ENCODE measurements at regions not wholly inside any gene's neighbourhood (a gene's known extent, or its start where the extent isn't known, plus 50 kb on each side); places are given as distances from the start of the nearest gene placed in this dataset.

GRCh38 chr4:177860171-177860570 is 417.9 kb upstream of the AGA start:
- H3K4me3 ChIP-seq, result no peak overlapping the region
- no peak overlapping the region for H3K9ac ChIP-seq (ENCODE audit: insufficient read length)
- H3K9me3 ChIP-seq (ENCODE audit: low read depth, low read length), result no peaks in the 10 kb centered on the region
- no peak overlapping the region for H3K27ac ChIP-seq
- no peak for DNase-seq (ENCODE audit: low read depth, low spot score)
- H3K36me3 ChIP-seq (ENCODE audit: insufficient read depth, low read length), result no peaks in the 10 kb centered on the region
- TF ChIP-seq POLR2AphosphoS5 (IDR thresholded peaks at IDR 0.05; ENCODE audit: borderline replicate concordance, low read depth, low read length) (no peak), EZH2 (IDR thresholded peaks at IDR 0.05) (no peak), FOXP2 (optimal IDR thresholded peaks at IDR 0.05; ENCODE audit: control extremely low read depth, extremely low read length, insufficient read depth) (no peak)

- no peak for TF ChIP-seq POLR2AphosphoS5 (IDR thresholded peaks at IDR 0.05; ENCODE audit: borderline replicate concordance, low read depth, low read length)
- no peak for TF ChIP-seq EZH2 (IDR thresholded peaks at IDR 0.05)
- no peak for TF ChIP-seq FOXP2 (optimal IDR thresholded peaks at IDR 0.05; ENCODE audit: control extremely low read depth, extremely low read length, insufficient read depth)
- Histone ChIP-seq H3K9ac (ENCODE audit: insufficient read length) (no peak overlapping the region), H3K9me3 (ENCODE audit: low read depth, low read length) (no peaks in the 10 kb centered on the region), H3K27ac (no peak overlapping the region), H3K36me3 (ENCODE audit: insufficient read depth, low read length) (no peaks in the 10 kb centered on the region), H3K4me3 (no peak overlapping the region)
- no peak for DNase-seq (ENCODE audit: low read depth, low spot score)
These were observed 419.4 kb upstream of the AGA start for GRCh38 chr4:177861551-177862094.

GRCh38 chr4:177862541-177863176 is 420.4 kb upstream of the AGA start:
- Histone ChIP-seq H3K36me3 (ENCODE audit: insufficient read depth, low read length) (no peaks in the 10 kb centered on the region), H3K9ac (ENCODE audit: insufficient read length) (no peak overlapping the region), H3K4me3 (no peak overlapping the region), H3K9me3 (ENCODE audit: low read depth, low read length) (no peaks in the 10 kb centered on the region), H3K27ac (no peak overlapping the region)
- DNase-seq (ENCODE audit: low read depth, low spot score), result no peak
- TF ChIP-seq POLR2AphosphoS5 (IDR thresholded peaks at IDR 0.05; ENCODE audit: borderline replicate concordance, low read depth, low read length), result no peak
- TF ChIP-seq EZH2 (IDR thresholded peaks at IDR 0.05), result no peak
- no peak for TF ChIP-seq FOXP2 (optimal IDR thresholded peaks at IDR 0.05; ENCODE audit: control extremely low read depth, extremely low read length, insufficient read depth)

GRCh38 chr4:177879851-177880250 is 437.6 kb upstream of the AGA start:
- no peak overlapping the region for H3K27ac ChIP-seq
- no peak for DNase-seq (ENCODE audit: low read depth, low spot score)
- H3K36me3 ChIP-seq (ENCODE audit: insufficient read depth, low read length), result no peaks in the 10 kb centered on the region
- no peak for TF ChIP-seq EZH2 (IDR thresholded peaks at IDR 0.05)
- TF ChIP-seq POLR2AphosphoS5 (IDR thresholded peaks at IDR 0.05; ENCODE audit: borderline replicate concordance, low read depth, low read length), result no peak
- TF ChIP-seq FOXP2 (optimal IDR thresholded peaks at IDR 0.05; ENCODE audit: control extremely low read depth, extremely low read length, insufficient read depth), result no peak
- no peak overlapping the region for H3K4me3 ChIP-seq
- no peaks in the 10 kb centered on the region for H3K9me3 ChIP-seq (ENCODE audit: low read depth, low read length)
- no peak overlapping the region for H3K9ac ChIP-seq (ENCODE audit: insufficient read length)

GRCh38 chr4:177895136-177895535 is 452.9 kb upstream of the AGA start:
- H3K9ac ChIP-seq (ENCODE audit: insufficient read length), result no peak overlapping the region
- H3K9me3 ChIP-seq (ENCODE audit: low read depth, low read length), result no peaks in the 10 kb centered on the region
- TF ChIP-seq POLR2AphosphoS5 (IDR thresholded peaks at IDR 0.05; ENCODE audit: borderline replicate concordance, low read depth, low read length) (no peak), FOXP2 (optimal IDR thresholded peaks at IDR 0.05; ENCODE audit: control extremely low read depth, extremely low read length, insufficient read depth) (no peak), EZH2 (IDR thresholded peaks at IDR 0.05) (no peak)
- H3K4me3 ChIP-seq, result no peak overlapping the region
- H3K27ac ChIP-seq, result no peak overlapping the region
- H3K36me3 ChIP-seq (ENCODE audit: insufficient read depth, low read length), result no peaks in the 10 kb centered on the region
- no peak for DNase-seq (ENCODE audit: low read depth, low spot score)

GRCh38 chr4:177901786-177902185 is 459.5 kb upstream of the AGA start:
- no peak for DNase-seq (ENCODE audit: low read depth, low spot score)
- TF ChIP-seq POLR2AphosphoS5 (IDR thresholded peaks at IDR 0.05; ENCODE audit: borderline replicate concordance, low read depth, low read length), result no peak
- H3K9ac ChIP-seq (ENCODE audit: insufficient read length), result no peak overlapping the region

GRCh38 chr4:177902386-177902785 is 460.1 kb upstream of the AGA start:
- H3K36me3 ChIP-seq (ENCODE audit: insufficient read depth, low read length), result no peaks in the 10 kb centered on the region
- no peak for DNase-seq (ENCODE audit: low read depth, low spot score)
- H3K27ac ChIP-seq, result no peak overlapping the region
- TF ChIP-seq POLR2AphosphoS5 (IDR thresholded peaks at IDR 0.05; ENCODE audit: borderline replicate concordance, low read depth, low read length) (no peak), EZH2 (IDR thresholded peaks at IDR 0.05) (no peak)
- no peaks in the 10 kb centered on the region for H3K9me3 ChIP-seq (ENCODE audit: low read depth, low read length)
- H3K4me3 ChIP-seq, result no peak overlapping the region
- H3K9ac ChIP-seq (ENCODE audit: insufficient read length), result no peak overlapping the region

More at GRCh38 chr4:177901786-177902185, 459.5 kb upstream of the AGA start:
- Histone ChIP-seq H3K4me3 (no peak overlapping the region), H3K36me3 (ENCODE audit: insufficient read depth, low read length) (no peaks in the 10 kb centered on the region), H3K27ac (no peak overlapping the region), H3K9me3 (ENCODE audit: low read depth, low read length) (no peaks in the 10 kb centered on the region)

- Histone ChIP-seq H3K27ac (no peak overlapping the region), H3K9ac (ENCODE audit: insufficient read length) (no peak overlapping the region), H3K9me3 (ENCODE audit: low read depth, low read length) (no peaks in the 10 kb centered on the region), H3K36me3 (ENCODE audit: insufficient read depth, low read length) (no peaks in the 10 kb centered on the region), H3K4me3 (no peak overlapping the region)
- DNase-seq (ENCODE audit: low read depth, low spot score), result no peak
- TF ChIP-seq POLR2AphosphoS5 (IDR thresholded peaks at IDR 0.05; ENCODE audit: borderline replicate concordance, low read depth, low read length), result no peak
- TF ChIP-seq FOXP2 (optimal IDR thresholded peaks at IDR 0.05; ENCODE audit: control extremely low read depth, extremely low read length, insufficient read depth), result no peak
- no peak for TF ChIP-seq EZH2 (IDR thresholded peaks at IDR 0.05)
These were observed 465.6 kb upstream of the AGA start for GRCh38 chr4:177907736-177908424.
